ENCODE measurements at regions not wholly inside any gene's neighbourhood (a gene's known extent, or its start where the extent isn't known, plus 50 kb on each side); places are given as distances from the start of the nearest gene placed in this dataset.
A peak's percentile ranks its signal among the peaks of the same experiment; 100 is the strongest.
"Not testable (repeated sequence)": the region's sequence is repeated elsewhere in the genome, so short reads cannot be mapped to it uniquely, and the experiment has no call there.

DNA sequence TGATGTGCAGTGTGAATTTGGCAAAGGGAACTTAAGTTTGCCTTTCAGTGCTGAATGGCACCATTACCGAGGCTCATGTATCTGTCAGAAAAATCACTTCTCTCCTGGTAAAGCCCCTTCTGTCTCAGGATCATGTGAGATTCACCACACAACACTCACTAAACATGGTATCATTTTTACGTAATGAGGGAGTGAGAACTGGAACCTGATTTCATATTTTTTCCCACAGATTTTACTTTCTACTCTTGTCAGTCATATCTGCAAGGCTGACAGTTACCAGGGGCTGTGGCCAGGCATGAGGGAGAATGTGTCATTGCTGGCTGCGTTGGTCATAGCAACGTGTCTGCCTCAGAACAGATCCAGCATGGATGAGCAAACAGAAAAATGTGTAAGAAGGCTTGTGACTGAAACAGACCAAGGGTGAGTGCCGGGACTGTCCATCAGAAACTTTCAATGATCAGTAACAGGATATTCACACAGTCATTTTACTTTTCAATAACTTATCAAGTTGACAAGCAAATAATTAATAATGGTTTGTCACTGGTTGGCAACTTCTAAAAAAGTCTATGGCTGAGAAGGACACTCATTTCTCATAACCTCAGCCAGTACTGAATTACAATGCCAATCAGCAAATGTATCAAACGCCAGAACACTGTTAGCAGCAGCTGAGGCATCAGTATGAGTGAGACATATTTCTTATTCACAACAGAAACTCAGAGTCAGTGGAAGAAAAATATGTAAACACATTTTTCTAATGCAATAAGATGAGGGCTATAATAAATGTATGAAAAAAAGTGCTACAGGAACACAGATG, 100.5 kb downstream of the CDC42EP3 start:
- peak; percentile 56 for DNase-seq (ENCODE audit: low read depth)

DNA sequence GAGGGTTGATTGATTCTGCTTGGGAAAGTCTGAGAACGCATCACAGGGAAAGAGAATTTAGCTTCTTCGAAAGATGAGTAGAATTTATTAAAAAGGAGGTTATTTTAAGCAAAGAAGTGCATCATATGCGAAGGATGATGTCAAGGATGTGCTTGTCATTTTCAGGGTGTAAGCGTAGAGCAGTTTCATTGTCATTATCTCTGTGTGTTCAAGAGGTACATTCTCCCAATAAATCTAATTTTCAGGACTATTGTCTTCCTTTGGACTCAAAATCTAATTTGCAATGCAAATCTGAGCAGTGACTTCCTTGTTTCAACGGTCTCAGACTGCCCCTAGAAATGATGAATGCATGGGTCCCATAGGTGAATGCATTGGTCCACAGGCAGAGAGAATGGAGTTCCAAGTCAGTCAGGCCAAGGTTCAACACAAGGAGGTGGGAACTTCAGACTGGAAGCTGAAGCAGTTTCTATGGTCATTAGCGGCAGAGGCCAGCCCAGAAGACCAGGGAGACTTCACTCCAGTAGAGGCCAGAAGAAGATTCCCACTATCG, 99.8 kb downstream of the CDC42EP3 start:
- no peak for DNase-seq (ENCODE audit: low read depth)

DNA sequence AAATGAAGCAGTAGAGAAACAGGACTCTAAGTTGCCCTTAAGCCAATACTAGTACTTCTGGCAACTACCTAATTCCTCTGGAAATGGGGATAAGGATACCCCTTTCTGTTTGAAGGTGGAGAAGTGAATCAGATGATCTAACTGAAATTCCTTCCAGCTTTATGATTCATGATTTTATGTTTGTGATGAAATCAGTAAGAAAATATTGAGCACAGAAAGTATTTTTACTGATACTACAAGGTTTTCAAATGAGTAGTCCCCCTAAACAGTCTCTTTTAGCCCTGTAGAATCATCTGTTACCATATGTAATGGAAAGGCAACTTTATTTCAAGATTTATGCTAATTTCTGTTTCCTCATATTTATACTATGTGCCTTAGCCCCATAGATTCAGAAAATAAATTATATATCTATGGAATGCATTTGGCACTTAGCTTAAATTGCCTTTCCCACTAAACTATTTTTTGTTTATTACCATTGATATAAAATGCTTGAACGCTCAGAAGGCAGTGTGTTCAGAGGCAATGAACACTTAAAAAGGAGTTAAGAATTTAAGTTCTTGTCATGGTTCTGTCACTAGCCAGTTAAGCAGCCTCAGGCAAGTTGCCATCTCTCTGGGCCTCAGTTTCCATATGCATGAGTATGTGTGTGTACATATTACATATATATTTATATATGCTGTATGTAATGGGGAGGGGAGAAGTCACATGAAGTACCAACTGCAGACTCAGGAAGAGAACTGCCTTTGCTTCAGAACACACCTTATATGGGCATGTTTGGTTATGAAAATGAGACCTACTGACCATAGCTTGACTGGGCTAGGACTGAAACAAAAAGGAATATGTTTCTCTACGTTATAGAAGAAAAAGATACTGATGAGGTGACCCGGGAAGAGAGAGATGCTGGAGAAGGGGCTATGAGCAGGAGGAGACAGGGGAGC, 97.7 kb downstream of the CDC42EP3 start:
- DNase-seq (ENCODE audit: low read depth), result no peak

DNA sequence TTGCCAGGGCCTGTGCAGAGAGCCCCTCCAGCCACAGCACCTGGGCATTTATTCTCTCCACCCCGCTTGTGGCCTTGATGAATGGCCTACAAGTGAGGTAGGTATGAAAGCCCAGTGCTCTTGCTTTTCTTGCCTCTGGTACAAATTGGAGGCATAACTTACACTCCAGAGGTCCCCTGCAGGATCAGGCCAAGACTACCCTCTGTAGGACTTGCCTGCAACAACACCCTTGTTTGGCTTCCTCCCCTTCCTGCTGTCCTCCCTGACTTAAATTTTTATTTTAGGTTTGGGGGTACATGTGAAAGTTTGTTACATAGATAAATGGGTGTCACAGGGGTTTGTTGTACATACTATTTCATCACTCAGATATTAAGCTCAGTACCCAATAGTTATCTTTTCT, 95.7 kb downstream of the CDC42EP3 start:
- DNase-seq (ENCODE audit: low read depth), result no peak

DNA sequence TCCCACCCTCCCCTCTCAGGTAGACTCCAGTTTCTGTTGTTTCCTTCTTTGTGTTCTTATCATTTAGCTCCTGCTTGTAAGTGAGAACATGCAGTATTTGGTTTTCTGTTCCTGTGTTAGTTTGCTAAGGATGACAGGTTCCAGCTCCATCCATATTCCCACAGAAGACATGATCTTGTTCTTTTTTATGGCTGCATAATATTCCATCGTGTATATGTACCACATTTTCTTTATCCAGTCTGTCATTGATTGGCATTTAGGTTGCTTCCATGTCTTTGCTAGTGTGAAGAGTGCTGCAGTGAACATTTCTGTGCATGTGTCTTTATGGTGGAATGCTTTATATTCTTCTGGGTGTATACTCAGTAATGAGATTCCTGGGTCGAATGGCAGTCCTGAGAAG, 95.2 kb downstream of the CDC42EP3 start:
- not testable (repeated sequence) for DNase-seq (ENCODE audit: low read depth)

DNA sequence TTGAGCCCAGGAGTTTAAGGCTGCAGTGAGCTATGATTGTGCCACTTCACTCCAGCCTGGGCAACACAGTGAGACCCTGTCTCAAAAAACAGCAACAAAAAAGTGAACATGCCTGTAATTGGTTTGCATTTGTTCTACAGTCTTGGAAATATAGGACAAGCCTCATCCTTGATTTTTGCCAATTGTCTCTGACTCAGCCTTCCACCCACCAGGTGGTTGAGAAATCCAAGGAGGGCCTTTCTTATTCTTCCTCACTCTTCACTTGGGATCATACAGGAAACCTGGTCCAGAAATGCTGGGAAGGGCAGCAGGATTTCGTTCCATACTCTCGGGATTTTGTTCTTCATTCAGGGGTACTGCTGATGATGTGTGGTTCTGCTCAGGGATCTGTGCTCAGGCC, 94.6 kb downstream of the CDC42EP3 start:
- DNase-seq (ENCODE audit: low read depth), result no peak

DNA sequence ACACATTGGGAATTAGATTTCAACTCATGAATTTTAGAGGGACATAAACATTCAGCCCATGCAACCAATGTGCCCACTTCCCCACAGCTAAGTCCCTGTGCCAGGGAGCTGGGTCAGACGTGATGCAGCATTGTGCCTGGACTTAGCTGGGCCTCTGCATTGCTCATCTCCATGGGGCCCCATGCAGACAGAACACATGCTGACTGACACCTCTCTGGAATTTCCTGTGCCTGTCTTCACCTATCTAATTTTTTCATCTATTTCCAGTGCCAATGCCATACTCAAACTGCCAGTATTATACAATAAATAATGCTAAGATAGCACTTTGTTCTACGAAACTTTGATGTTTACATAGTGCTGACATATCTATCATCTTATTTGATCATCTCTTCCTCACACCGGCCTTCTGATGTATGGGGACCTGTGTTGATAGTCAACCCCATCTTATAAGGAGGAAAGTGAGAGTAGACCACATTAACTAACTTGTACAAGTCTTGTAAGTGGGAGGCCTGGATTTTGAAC, 92.2 kb downstream of the CDC42EP3 start:
- DNase-seq (ENCODE audit: low read depth), result no peak

DNA sequence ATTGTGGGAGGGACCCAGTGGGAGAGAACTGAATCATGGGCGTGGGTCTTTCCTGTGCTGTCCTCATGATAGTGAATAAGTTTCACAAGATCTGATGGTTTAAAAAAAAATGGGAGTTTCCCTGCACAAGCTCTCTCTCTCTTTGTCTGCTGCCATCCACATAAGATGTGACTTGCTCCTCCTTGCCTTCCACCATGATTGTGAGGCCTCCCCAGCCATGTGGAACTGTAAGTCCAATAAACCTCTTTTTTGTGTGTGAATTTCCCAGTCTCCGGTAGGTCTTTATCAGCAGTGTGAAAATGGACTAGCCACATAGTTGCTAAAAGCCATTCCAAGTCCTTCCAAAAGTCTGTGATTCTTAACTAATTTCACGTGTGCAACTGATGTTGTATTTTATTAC, 91.5 kb downstream of the CDC42EP3 start:
- not testable (repeated sequence) for DNase-seq (ENCODE audit: low read depth)

DNA sequence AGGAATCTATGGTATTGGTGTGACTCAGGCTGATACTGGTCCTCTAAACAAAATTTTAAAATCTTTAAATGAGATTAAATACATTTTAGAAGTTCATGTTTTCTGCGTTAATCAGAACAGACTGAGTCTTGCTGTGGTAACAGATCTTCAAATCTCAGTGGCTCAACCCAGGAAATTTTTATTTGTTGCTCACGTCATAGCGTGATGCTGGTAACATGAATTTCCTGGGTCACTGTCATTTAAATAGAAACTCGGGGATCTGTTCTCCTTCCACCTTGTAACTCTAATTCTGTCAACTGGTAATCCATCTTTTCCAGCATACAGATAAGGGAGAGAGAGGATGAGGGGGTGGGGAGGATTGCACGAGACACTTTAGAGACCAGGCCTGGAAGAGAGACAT, 90.0 kb downstream of the CDC42EP3 start:
- no peak for DNase-seq (ENCODE audit: low read depth)

DNA sequence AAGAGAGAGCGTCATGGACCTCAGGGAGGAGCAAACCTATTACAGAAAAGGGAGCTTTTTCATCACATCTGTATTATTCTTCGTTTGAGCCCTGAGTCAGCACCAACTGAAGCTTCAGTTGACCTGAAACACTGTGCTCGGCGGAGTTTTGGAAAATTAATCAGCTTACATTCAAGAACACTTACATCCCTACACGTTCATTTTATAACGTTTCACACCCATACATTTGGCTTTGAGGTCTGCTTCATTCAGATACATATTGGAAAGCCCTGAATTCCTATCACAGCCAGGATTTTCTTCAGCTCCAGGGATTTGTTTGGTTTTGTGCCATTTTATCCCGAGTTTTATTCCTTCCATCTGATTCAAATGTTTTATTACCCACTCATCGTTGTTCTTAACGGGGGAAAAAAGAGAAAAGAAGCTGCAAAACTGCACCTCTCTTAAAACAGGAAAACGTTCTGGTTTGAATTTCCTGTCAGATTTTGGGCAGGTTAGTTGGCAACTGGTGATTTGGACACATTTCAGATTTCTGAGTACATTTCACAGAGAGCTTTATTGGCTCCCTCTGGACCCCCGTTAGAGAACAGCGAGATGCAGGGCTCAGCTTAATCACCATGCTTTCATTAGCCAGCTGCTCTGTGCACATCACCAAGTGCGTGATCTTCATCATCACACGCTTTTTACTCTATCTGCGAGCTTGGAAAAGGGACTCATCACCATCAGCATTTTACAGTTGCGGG, 88.8 kb downstream of the CDC42EP3 start:
- DNase-seq (ENCODE audit: low read depth), result no peak

DNA sequence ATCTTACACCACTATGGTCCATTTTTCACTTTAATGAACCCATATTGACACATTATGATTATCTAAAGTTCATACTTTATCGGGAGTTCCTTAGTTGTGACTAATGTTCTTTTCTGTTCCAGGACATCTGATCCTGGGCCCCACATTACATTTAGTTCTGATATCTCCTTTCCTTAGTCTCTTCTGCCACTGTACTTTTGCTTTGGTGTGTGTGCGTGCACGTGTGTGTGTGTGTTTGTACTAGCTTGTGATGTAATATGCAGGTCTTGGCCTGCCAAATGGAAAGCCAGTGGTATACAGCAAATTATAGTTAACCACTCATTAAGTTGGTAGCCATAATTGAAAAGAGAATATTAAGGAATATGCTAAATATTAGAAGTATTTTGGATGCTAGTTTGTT, 88.0 kb downstream of the CDC42EP3 start:
- DNase-seq (ENCODE audit: low read depth), result no peak

DNA sequence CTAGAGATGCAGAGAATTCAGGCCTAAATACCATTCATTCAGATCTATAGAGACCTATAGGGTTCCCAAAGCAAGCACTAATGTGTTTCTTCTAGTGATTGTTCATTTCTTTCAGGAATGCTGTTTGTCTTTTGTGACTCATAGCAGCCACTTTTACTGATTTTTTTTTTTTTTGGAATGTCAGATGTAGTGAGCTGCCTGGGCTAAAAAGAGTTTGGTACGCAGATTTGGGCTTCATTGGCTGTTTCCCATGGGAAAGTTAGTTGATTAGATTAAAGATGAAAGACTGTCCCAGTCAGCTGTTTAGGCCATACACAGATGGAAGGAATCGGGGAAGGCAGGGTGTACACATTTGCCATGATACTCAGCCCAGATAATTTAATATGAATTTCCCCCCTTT, 87.6 kb downstream of the CDC42EP3 start:
- DNase-seq (ENCODE audit: low read depth), result no peak

DNA sequence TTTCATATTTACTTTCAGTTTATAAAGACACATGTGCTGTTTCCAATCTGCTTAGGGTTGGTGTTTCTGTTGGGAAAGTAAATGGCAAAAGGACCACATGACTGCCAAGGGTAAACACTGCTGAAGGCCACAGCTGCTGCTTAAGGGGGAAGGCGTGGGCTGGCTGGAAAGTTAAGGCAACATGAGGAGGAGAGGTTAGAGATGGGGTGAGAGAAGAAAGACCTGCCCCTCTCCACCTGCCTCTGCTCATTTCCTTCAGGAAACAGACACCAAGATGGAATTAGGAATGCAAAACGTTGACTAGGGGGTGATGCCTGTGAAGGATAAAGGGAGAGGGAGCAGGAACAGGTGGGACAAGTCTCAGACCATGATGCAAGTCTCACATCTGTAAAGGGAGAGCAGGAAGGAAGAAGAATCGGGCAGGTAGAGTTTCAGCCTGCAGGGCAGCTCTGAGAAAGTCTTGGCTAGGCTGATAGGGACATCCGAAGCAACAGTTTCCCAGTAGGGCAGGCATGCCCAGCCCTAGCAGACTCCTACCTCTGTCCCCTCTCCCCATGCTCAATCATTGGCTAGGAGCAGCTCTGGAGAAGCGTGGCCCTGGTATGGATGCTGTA, 86.0 kb downstream of the CDC42EP3 start:
- DNase-seq (ENCODE audit: low read depth), result no peak

DNA sequence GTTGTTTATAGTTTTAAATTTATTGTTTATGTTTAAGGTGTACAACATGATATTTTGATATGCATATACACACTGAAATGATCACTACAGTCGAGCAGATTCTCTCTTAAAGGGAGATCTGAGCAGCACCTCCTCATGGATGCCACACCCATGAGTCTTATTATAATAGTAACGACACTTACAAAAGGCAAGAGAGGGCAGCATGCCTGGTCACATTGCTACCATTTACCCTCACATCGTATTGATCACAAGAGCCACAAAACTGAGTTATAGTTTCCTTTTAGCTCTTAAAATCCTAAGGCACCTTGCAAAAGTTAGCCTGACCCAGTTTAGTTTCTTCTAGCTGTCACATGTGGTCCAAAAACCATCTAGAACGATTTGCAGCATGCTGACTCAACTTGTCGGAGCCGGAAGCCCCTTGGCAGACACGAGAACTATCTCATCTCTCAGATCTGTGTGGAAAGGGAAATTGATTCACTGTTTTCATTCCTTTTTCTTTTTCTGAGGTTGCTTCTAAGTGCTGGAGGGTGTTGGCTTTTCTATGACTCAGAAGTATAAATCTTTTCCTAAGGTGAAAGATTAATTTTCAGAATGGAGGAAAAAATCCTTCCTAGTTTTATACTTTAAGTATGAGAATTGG, 85.3 kb downstream of the CDC42EP3 start:
- DNase-seq (ENCODE audit: low read depth), result peak; percentile 82

DNA sequence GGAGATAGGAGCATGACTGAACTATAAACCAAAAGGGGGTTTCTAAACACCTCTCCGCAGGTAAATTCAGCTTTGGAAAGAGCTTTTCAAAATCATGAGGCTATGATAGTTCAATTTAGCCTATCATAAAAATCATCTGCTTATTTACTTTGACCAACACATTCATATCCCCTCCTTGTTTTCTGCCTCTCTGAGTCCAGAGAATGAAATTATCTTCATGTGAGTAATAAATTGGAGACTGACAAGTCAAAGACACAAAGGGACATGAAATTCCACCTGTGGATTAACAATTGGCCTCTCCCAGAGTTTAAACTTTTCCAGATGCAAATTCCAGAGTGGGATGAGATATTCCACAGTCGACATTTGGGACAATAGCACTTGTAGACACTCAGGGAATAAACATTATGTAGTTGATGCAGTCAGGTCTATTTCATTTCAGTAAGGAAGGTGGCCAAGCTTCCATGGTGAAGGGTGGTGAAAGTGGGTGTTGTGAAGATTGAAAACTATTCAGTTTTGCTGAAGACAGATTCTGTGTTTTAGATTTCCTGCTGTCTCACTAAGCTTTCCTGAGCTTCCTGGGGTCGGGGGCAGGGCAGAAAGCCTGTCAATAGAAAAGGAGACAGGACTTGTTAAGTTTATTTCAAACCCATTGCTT, 84.7 kb downstream of the CDC42EP3 start:
- no peak for DNase-seq (ENCODE audit: low read depth)

DNA sequence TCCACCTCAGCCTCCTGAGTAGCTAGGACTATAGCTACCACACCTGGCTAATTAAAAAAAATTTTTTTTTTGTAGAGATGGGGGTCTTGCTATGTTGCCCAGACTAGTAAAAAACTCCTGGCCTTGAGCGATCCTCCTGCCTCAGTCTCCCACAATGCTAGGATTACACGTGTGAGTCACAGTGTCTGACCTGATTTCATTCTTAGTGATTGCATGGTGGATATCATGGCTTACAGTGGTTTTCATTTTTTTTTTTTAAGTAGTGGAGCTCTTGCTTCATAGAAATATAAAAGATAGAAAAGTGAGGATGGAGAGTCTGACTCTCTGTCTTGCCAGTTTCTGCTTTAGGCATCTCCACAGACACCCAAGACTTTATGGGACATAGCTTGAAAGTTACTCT, 83.6 kb downstream of the CDC42EP3 start:
- DNase-seq (ENCODE audit: low read depth), result no peak

DNA sequence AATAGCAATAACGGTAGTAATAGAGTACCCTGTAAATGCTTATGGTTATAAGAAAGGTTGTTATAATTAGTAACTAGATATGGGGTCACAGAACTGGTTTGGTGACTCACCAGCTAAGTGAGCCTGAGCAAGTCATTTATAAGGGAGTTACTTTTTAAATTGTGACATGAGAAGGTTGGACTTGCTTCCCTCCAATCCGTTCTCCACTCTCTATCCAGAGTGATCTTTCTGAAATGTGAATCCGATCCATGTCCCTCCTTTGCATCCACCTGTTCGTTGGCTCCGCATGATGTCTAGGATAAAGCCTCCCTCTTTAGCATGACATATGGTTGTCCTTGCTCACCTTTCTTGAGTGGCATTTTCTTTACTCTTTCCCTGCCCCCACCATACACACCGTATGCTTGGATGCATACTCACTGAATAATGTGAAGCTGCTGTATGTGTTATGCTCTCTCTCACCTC, 83.1 kb downstream of the CDC42EP3 start:
- DNase-seq (ENCODE audit: low read depth), result no peak

DNA sequence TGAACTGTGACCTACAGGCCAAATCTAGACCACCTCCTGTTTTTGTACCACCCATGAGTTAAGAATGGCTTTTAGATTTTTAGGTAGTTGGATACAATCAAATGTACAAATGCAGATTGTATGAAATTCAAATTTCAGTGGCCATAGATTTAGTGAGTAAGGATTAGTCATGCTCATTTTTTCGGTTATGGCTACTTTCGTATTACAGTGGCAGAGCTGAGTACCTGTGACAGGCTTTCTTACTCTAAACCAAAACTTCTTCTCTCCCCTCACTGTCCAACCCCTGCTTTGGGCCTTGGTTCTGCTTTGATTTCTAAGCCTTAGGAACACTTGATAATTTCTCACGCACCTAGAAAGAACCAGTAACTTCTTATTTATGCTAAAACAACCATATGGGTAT, 82.1 kb downstream of the CDC42EP3 start:
- no peak for DNase-seq (ENCODE audit: low read depth)

DNA sequence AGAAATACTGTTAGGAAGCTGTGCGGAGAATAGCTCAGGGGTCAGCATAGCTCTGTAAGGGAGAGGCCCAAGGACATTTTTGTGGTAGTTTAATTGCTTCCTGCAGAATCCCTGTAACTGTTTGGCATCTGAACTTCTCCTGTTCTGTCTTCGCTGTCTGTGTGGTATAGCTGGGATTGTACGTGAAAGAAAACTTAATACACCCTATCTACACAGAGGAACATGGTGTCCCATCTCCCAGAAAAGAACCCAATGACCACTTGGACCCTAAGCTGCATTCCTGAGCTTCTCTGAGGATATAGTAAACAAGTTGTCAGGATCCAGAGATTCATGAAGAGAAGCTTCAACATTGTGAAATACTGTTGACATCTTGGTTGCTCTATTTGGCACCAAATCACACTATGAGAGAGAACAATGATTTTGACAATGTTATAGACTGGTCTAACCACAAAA, 81.3 kb downstream of the CDC42EP3 start:
- DNase-seq (ENCODE audit: low read depth), result peak; percentile 82

Data from fibroblast of the conjunctiva (primary cell).